SK-N-SH (cell line): ENCODE measurements at regions not wholly inside any gene's neighbourhood (a gene's known extent, or its start where the extent isn't known, plus 50 kb on each side); places are given as distances from the start of the nearest gene placed in this dataset.
"Not testable (repeated sequence)": the region's sequence is repeated elsewhere in the genome, so short reads cannot be mapped to it uniquely, and the experiment has no call there.

Experiments
- CTCF ChIA-PET: fragments of 300-600, 350-600 bp; formaldehyde crosslinking; extraction: SDS; loops from one replicate; lab custom pipeline; 2021; lab: Yijun Ruan, JAX
- POLR2A ChIA-PET: fragments of 350-600 bp; sonication (Branson Sonifier 250); formaldehyde crosslinking; extraction: SDS; loops from one replicate; lab custom pipeline; 2020; ENCODE audit warnings: antibody characterized with exemption, inconsistent platforms; lab: Yijun Ruan, JAX
- DNase-seq: peaks from one replicate; pipeline ENCODE4 v3.0.0; 2012
- H2AFZ ChIP-seq: fragments of 200-600 bp; sonication (generic); 2 replicates; pipeline ENCODE4 v1.8.1; 2016; ENCODE audit warnings: antibody characterized with exemption, mild to moderate bottlenecking, low read depth
- H3F3A ChIP-seq: fragments of 200-600 bp; sonication (generic); replicated peaks from 2 replicates; pipeline ENCODE3; 2016; ENCODE audit warnings: antibody characterized with exemption, mild to moderate bottlenecking; ENCODE audit not compliant: insufficient read depth
- H3K27ac ChIP-seq, 2 experiments: fragments of 200-500 bp in 1 of 2; fragments of 200-600 bp in 1 of 2; sonication (Bioruptor generic) in 1 of 2; sonication (generic), shearing (Covaris generic) in 1 of 2; 2 replicates each; pipeline versions ENCODE4 v1.5.1 to v1.6.1; 2014 to 2016; ENCODE audit warnings: low read depth in 2 of 2, inconsistent platforms in 1 of 2, low read length in 1 of 2, mild to moderate bottlenecking in 1 of 2, mixed read lengths in 1 of 2
- H3K27me3 ChIP-seq: fragments of 200-600 bp; sonication (generic), shearing (Covaris generic); 2 replicates; pipeline ENCODE4 v1.6.1; 2016; ENCODE audit warnings: mixed run types; ENCODE audit not compliant: insufficient read depth
- H3K36me3 ChIP-seq, 2 experiments: fragments of 200-500 bp in 1 of 2; fragments of 200-600 bp in 1 of 2; sonication (Bioruptor generic) in 1 of 2; sonication (generic) in 1 of 2; replicated peaks in 1 of 2; 2 replicates each; pipeline versions ENCODE3 to v1.5.1; 2014 to 2016; ENCODE audit warnings: low read length in 1 of 2, mild to moderate bottlenecking in 1 of 2; ENCODE audit not compliant: insufficient read depth in 2 of 2, control insufficient read depth in 1 of 2
- H3K4me1 ChIP-seq, 2 experiments: fragments of 200-500 bp in 1 of 2; fragments of 200-600 bp in 1 of 2; sonication (Bioruptor generic) in 1 of 2; sonication (generic), shearing (Covaris generic) in 1 of 2; 2 replicates each; pipeline versions ENCODE4 v1.5.1 to v1.6.1; 2014 to 2016; ENCODE audit warnings: low read depth in 1 of 2, low read length in 1 of 2, mixed run types in 1 of 2; ENCODE audit not compliant: insufficient read depth in 2 of 2, control insufficient read depth in 1 of 2
- H3K4me2 ChIP-seq: fragments of 200-600 bp; sonication (generic), shearing (Covaris generic); 2 replicates; pipeline ENCODE4 v1.6.1; 2017; ENCODE audit warnings: mixed run types
- H3K4me3 ChIP-seq, 2 experiments: fragments of 200-500 bp in 1 of 2; fragments of 200-600 bp in 1 of 2; sonication (Bioruptor generic) in 1 of 2; sonication (generic), shearing (Covaris generic) in 1 of 2; 2 replicates each; pipeline versions ENCODE4 v1.5.1 to v1.8.1; 2014 to 2016; ENCODE audit warnings: low read depth in 2 of 2, inconsistent platforms in 1 of 2, low read length in 1 of 2, mild to moderate bottlenecking in 1 of 2, mixed read lengths in 1 of 2, moderate library complexity in 1 of 2
- H3K79me2 ChIP-seq: fragments of 200-600 bp; sonication (generic); 2 replicates; pipeline ENCODE4 v1.8.1; 2017; ENCODE audit warnings: mild to moderate bottlenecking; ENCODE audit not compliant: insufficient read depth
- H3K9ac ChIP-seq: fragments of 200-600 bp; sonication (generic); 2 replicates; pipeline ENCODE4 v1.6.1; 2017; ENCODE audit warnings: mixed run types
- H3K9me2 ChIP-seq: fragments of 200-600 bp; sonication (generic); 2 replicates; pipeline ENCODE4 v1.6.1; 2017; ENCODE audit warnings: mixed run types
- H3K9me3 ChIP-seq: fragments of 200-600 bp; sonication (generic); 2 replicates; pipeline ENCODE4 v1.6.1; 2017; ENCODE audit warnings: mixed run types, mild to moderate bottlenecking, moderate library complexity
- H4K20me1 ChIP-seq: fragments of 200-600 bp; sonication (generic); 2 replicates; pipeline ENCODE4 v1.6.1; 2017; ENCODE audit warnings: mild to moderate bottlenecking, mixed run types; ENCODE audit not compliant: insufficient read depth
- CHD2 ChIP-seq: fragments of 150-350 bp; IDR thresholded peaks from 2 replicates; pipeline ENCODE4 v1.6.1; 2018; ENCODE audit warnings: low read length; ENCODE audit not compliant: partially characterized antibody
- EP300 ChIP-seq, 2 experiments: IDR thresholded peaks; 2 replicates each; pipeline versions ENCODE4 v1.4.0 to v1.6.1; 2012; ENCODE audit warnings: borderline replicate concordance in 1 of 2, low read depth in 1 of 2, low read length in 1 of 2
- FOSL2 ChIP-seq: IDR thresholded peaks from 2 replicates; pipeline ENCODE4 v1.4.0; 2012; ENCODE audit warnings: low read depth, mild to moderate bottlenecking, moderate library complexity, borderline replicate concordance
- GABPA ChIP-seq: IDR thresholded peaks from 2 replicates; pipeline ENCODE4 v1.4.0; 2012; ENCODE audit warnings: low read depth, mild to moderate bottlenecking
- GATA2 ChIP-seq: sonication (generic); formaldehyde crosslinking; IDR thresholded peaks from 2 replicates; pipeline ENCODE4 v1.5.0; 2020; ENCODE audit warnings: mild to moderate bottlenecking, missing genetic modification reagents
- MXI1 ChIP-seq: IDR thresholded peaks from 2 replicates; pipeline ENCODE4 v1.6.1; 2012; ENCODE audit warnings: mild to moderate bottlenecking, low read depth, low read length, improper control_type of control experiment
- POLR2AphosphoS5 ChIP-seq: IDR thresholded peaks from 2 replicates; pipeline ENCODE4 v1.6.1; 2012; ENCODE audit warnings: low read depth, low read length
- RCOR1 ChIP-seq: fragments of 150-350 bp; IDR thresholded peaks from 2 replicates; pipeline ENCODE4 v1.6.1; 2017; ENCODE audit warnings: antibody characterized with exemption, low read length
- TAF1 ChIP-seq: IDR thresholded peaks from 2 replicates; pipeline ENCODE4 v1.6.1; 2012; ENCODE audit warnings: low read depth, mild to moderate bottlenecking, low read length, moderate library complexity, borderline replicate concordance
- WGBS: methylation state at CpG from one replicate; pipeline ENCODE4 v1.1.6; 2017; ENCODE audit warnings: low lambda C conversion rate; 5-methylcytosine and 5-hydroxymethylcytosine counted together
- TF ChIP-seq, protein P1 (sequence below): IDR thresholded peaks from 2 replicates; pipeline ENCODE4 v1.4.0; 2012; ENCODE audit warnings: low read depth
- TF ChIP-seq, protein P2 (sequence below): fragments of 150-350 bp; IDR thresholded peaks from 2 replicates; pipeline ENCODE4 v1.6.1; 2017; ENCODE audit warnings: antibody characterized with exemption, low read length, low read depth, borderline replicate concordance
- TF ChIP-seq, protein P3 (sequence below): fragments of 200-600 bp; sonication (generic); IDR thresholded peaks from 2 replicates; pipeline ENCODE4 v1.6.1; 2017; ENCODE audit warnings: antibody characterized with exemption, mild to moderate bottlenecking, moderate library complexity

DNA sequence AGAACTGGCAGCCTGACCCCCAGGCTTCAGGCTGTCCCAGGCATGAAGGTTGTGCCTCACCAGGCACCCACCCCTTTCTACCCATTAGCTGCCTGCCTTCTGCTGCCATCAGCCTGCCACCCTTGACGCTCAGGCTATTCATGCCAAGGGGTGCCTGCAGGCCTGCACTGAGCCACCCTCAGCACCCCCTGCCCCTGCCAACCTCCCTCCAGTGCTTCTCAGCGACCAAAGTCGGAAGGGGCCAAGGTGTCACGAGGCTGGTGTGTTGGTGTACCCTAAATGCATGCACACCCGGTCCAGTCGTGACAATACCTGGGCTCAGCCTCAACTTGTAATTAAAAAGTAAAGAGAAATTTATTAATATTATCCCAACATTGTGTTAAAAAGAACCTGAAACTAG lies 422.7 kb downstream of the ARL4A start:
- no peaks in the 10 kb centered on the region for H3K9me2 ChIP-seq
- WGBS, result 15% methylated on average over 6 of the region's 6 CpGs
- H3K9me3 ChIP-seq, result no peaks in the 10 kb centered on the region
- no peak overlapping the region for H3K9ac ChIP-seq
- H3K4me2 ChIP-seq, result no peak overlapping the region
- no peak overlapping the region for H2AFZ ChIP-seq
- ChIA-PET CTCF (no interaction called here), POLR2A (no interaction called here)
- H3K27me3 ChIP-seq, result no peaks in the 10 kb centered on the region; the same call in 1 of the 2 replicates
- no peak overlapping the region for H3K4me3 ChIP-seq
- no peak overlapping the region for H3K27ac ChIP-seq
- no peaks in the 10 kb centered on the region for H3K4me1 ChIP-seq
- no peaks in the 10 kb centered on the region for H3K79me2 ChIP-seq
- TF ChIP-seq POLR2AphosphoS5 (no peak), GABPA (no peak), MXI1 (no peak), RCOR1 (no peak), FOSL2 (no peak), EP300 (IDR thresholded peaks at IDR 0.05; ENCODE audit: borderline replicate concordance in 1 of 2, low read depth in 1 of 2, low read length in 1 of 2) (no peak), TAF1 (no peak)
- TF ChIP-seq, protein P1, sequence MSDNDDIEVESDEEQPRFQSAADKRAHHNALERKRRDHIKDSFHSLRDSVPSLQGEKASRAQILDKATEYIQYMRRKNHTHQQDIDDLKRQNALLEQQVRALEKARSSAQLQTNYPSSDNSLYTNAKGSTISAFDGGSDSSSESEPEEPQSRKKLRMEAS, result no peak
- TF ChIP-seq, protein P2, sequence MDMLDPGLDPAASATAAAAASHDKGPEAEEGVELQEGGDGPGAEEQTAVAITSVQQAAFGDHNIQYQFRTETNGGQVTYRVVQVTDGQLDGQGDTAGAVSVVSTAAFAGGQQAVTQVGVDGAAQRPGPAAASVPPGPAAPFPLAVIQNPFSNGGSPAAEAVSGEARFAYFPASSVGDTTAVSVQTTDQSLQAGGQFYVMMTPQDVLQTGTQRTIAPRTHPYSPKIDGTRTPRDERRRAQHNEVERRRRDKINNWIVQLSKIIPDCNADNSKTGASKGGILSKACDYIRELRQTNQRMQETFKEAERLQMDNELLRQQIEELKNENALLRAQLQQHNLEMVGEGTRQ, result no peak
- TF ChIP-seq, protein P3, sequence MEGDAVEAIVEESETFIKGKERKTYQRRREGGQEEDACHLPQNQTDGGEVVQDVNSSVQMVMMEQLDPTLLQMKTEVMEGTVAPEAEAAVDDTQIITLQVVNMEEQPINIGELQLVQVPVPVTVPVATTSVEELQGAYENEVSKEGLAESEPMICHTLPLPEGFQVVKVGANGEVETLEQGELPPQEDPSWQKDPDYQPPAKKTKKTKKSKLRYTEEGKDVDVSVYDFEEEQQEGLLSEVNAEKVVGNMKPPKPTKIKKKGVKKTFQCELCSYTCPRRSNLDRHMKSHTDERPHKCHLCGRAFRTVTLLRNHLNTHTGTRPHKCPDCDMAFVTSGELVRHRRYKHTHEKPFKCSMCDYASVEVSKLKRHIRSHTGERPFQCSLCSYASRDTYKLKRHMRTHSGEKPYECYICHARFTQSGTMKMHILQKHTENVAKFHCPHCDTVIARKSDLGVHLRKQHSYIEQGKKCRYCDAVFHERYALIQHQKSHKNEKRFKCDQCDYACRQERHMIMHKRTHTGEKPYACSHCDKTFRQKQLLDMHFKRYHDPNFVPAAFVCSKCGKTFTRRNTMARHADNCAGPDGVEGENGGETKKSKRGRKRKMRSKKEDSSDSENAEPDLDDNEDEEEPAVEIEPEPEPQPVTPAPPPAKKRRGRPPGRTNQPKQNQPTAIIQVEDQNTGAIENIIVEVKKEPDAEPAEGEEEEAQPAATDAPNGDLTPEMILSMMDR, result no peak
- H3F3A ChIP-seq, result no peaks in the 10 kb centered on the region
- H3K36me3 ChIP-seq, result no peaks in the 10 kb centered on the region
- no peak for DNase-seq
- no peaks in the 10 kb centered on the region for H4K20me1 ChIP-seq

DNA sequence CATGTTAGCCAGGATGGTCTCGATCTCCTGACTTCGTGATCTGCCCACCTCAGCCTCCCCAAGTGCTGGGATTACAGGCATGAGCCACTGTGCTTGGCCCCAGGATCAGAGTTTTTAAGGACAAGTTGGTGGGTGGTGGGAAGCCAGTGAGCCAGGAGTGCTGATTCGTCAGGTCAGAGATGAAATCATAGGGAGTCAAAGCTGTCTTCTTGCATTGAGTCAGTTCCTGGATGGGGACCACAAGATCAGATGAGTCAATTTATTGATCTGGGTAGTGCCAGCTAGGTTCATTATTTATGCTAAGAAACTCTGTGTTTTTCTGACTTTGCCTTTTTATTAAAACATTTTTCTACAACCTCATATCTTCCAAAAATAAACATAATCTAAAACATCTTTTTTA lies 423.8 kb downstream of the ARL4A start:
- Histone ChIP-seq H3K79me2 (no peaks in the 10 kb centered on the region), H3K4me2 (no peak overlapping the region), H3K9me2 (no peaks in the 10 kb centered on the region), H2AFZ (no peak overlapping the region), H3K9ac (no peak overlapping the region), H3F3A (no peaks in the 10 kb centered on the region), H4K20me1 (no peaks in the 10 kb centered on the region), H3K4me1 (no peaks in the 10 kb centered on the region), H3K4me3 (no peak overlapping the region), H3K27me3 (no peaks in the 10 kb centered on the region; the same call in 1 of the 2 replicates), H3K9me3 (no peaks in the 10 kb centered on the region), H3K36me3 (no peaks in the 10 kb centered on the region), H3K27ac (no peak overlapping the region)
- ChIA-PET POLR2A (no interaction called here), CTCF (no interaction called here)
- 8% methylated on average over 3 of the region's 3 CpGs for WGBS
- TF ChIP-seq GATA2 (no peak), CHD2 (no peak), MXI1 (no peak)
- TF ChIP-seq, protein P2, result no peak
- no peak for DNase-seq

DNA sequence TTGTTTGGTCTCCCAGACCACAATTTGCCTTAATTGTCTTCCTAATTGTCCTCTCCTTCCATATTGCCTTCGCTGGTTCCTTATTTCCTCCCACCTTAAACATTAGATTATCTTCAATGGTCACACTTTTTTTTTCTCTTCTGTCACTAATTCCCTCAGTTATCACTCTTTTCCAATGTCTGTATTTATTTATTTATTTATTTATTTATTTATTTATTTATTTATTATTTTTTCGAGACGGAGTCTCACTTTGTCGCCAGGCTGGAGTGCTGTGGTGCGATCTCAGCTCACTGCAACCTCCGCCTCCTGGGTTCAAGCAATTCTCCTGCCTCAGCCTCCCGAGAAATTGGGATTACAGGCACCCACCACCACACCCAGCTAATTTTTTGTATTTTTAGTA lies 426.8 kb downstream of the ARL4A start:
- H3F3A ChIP-seq, H3K4me1 ChIP-seq, H3K79me2 ChIP-seq, H3K27ac ChIP-seq, H3K4me2 ChIP-seq, H2AFZ ChIP-seq, H4K20me1 ChIP-seq, H3K4me3 ChIP-seq, H3K36me3 ChIP-seq, H3K9me3 ChIP-seq, H3K9ac ChIP-seq, POLR2A ChIA-PET, DNase-seq, H3K9me2 ChIP-seq, H3K27me3 ChIP-seq: not testable (repeated sequence)
- WGBS, result 36% methylated on average over 7 of the region's 7 CpGs
- CTCF ChIA-PET, result interaction anchor here (0.6 kb wide), 1 partner anchor 19 kb away, joined by 3 read pairs; no protein-coding TSS in a partner anchor
